IPS-NIHi7 (cell line): ENCODE measurements at regions not wholly inside any gene's neighbourhood (a gene's known extent, or its start where the extent isn't known, plus 50 kb on each side); places are given as distances from the start of the nearest gene placed in this dataset.

ENCODE experiments used
- DNase-seq: peaks from one replicate; pipeline ENCODE4 v3.0.0; 2012; ENCODE audit warnings: mixed read lengths; ENCODE audit errors: extremely low spot score

GRCh38 chr4:28636971-28637370 lies 1776.3 kb downstream of the STIM2 start:
- DNase-seq, result no peak

DNA sequence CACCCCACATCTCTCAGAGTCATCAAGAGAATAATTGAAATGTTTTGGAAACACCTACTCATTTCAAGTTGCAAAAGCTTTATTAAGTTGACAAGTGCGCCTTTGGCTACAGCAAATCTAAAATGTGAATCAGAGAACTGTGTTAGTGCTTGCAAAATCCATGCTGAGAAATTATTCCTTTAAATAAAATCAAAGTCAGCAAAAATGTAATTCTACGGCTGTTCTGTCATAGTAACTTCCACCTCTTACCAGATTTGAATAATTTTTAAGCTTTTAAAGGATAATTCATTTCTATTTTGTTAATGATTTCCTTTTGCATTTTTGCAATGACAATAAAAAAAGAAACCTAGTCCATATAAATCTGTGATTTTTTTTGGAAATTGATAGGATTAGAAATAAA lies 1779.1 kb downstream of the STIM2 start:
- DNase-seq, result no peak

DNA sequence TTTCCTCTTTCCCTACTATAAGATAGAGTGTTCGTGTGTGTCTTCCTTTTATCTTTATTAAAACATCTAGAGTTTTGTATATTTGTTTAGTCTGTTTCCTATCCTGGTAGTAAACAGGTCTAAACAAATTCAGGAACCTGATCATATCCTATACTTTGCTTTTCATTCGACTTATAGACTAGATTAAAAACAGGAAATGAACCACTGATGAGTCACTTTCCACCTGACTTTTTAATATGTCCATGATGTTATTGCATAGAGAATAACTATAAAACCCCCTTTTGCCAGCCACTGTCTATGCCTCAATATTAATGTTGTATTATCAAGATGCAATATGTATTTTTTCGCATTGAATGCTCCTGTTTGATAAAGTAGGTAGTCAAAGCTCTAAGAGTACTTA lies 1794.0 kb downstream of the STIM2 start:
- no peak for DNase-seq

- no peak for DNase-seq
Measured at GRCh38 chr4:28665306-28665705, 1804.7 kb downstream of the STIM2 start.

DNA sequence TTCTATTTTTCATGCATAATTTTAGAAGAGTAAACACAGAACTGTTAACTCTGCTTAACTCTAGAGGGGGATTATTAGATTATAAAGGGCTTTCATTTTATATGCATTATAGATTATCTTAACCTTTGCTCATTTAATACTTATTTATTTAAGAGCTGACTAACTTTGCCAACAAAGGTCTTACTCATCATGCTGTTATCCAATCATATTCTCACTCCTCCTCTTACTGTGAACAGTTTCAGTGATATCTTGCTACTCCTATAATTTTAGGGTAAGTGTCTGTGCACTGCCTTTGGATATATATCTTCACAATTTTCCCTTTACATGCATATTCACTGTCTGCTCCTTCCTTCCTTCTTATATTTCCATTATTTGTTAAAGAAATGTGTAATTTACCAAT lies 1814.9 kb downstream of the STIM2 start:
- no peak for DNase-seq

GRCh38 chr4:28677808-28678207 lies 1817.2 kb downstream of the STIM2 start:
- no peak for DNase-seq

GRCh38 chr4:28682847-28683246 lies 1822.2 kb downstream of the STIM2 start:
- peak; percentile 16 for DNase-seq

GRCh38 chr4:28686618-28687017 lies 1826.0 kb downstream of the STIM2 start:
- peak; percentile 78 for DNase-seq

- DNase-seq, result no peak
Measured at GRCh38 chr4:28690890-28691289, 1830.2 kb downstream of the STIM2 start.

DNA sequence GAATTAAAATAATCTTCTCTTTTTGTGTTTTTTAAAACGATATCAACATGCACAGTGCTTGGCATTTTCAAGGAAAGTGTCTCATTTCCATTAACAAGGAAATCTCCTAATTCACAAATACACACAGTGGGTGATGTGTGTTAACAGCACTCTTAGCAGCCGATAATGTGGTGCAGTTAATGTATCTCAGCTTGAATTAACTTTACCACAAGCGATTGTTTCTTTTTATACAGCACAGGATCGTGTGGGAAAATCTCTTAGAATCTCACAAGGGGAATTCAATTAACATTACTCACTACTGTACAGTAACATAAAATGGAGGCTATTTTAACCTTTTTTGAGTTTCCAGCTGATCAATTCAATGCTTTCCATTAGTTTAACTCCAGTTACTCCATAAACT lies 1841.9 kb downstream of the STIM2 start:
- no peak for DNase-seq

DNA sequence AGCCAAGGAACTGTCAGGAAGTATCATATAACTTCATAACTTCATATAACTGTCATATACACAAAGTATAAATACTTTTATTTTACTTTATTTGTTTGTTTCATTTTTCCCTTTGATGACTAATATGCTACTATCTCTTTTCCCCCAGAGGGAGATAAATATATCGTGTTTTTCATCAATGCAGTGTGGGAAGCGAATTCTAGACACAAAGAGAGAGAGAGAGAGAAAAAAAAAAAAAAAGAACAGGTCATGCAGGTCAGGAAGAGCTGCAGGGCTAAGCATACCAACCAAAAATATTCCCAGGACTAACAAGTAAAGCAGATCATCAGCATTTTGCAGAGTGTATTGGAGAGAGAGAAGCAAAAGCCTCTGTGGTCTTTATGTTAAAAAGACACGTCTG lies 1849.2 kb downstream of the STIM2 start:
- DNase-seq, result no peak

DNA sequence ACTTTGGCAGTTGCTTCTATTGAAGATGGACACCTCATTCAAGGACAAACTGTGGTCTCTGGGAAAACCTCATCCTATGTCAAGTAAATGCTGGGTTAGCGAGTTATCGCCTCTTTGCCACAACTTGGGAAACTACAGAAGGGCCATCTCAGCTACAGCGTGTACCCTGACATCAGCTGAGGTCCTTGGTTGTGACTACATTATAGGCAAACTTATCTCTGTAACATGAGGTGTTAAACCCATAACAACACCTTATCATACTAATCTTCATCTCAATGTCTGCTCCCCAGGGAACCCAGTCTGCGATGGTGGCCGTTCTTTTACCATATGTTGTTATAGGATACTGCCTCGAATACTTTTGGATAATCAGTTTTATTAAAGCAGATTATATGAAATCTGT lies 1862.7 kb downstream of the STIM2 start:
- DNase-seq, result peak; percentile 15

DNA sequence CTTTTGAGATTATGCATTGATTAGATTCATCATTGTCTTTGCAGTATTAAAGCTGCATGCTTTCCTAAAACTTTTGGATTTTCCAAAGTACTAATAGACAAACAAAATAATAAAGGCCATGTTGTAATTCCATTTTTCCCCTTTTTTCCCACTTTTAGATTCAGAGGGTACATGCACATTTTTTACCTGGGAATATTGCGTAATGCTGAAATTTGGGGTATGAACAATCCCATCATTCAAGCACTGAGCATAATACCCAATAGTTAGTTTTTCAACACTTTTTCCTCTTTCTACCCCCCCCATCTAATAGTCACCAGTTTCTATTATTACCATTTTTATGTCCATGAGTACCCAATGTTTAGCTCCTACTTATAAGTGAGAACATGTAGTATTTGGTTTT lies 1863.6 kb downstream of the STIM2 start:
- DNase-seq, result no peak

DNA sequence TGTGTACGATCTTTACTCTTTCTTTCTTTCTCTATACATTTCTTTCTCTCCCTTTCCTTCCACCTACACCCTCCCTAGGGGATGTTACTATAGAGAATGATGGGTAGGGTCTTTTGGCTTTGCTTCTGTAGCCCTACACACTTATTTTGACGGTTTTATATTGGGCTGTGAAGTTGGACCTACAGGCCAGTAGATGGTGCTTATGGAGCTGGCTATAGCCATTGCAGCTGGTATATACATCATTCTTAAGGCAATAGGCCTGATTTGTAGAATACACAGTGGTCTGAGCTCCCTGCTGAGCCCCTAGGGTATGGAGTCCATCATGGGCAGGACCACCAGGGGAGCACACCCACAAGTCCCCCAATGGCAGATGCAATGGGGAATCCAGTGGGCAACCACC lies 1869.7 kb downstream of the STIM2 start:
- no peak for DNase-seq

- DNase-seq, result no peak
Measured at GRCh38 chr4:28744066-28744465, 1883.4 kb downstream of the STIM2 start.

DNA sequence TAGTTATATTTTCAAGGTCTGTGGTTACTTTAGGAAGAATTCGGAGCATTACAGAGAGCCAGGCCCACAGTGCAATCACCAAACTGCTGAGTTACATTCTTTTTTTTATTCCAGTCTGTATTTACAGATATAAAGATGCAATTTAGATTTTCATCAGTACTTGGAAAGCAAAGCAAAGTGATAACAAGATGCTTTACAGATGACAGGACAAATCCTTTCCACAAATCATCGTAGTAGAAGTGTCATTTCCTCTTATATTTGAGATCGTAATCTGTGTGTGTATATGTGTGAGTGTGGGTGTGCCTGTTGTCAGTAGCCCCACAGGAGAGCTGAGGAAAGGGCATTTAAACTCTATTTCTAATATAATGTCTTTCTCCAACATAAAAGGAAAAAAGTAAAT lies 1893.7 kb downstream of the STIM2 start:
- no peak for DNase-seq

GRCh38 chr4:28755081-28755480 lies 1894.4 kb downstream of the STIM2 start:
- DNase-seq, result no peak

- no peak for DNase-seq
Measured at GRCh38 chr4:28759064-28759463, 1898.4 kb downstream of the STIM2 start.

- DNase-seq, result no peak
Measured at GRCh38 chr4:28760003-28760402, 1899.4 kb downstream of the STIM2 start.

- no peak for DNase-seq
Measured at GRCh38 chr4:28772066-28772465, 1911.4 kb downstream of the STIM2 start.

DNA sequence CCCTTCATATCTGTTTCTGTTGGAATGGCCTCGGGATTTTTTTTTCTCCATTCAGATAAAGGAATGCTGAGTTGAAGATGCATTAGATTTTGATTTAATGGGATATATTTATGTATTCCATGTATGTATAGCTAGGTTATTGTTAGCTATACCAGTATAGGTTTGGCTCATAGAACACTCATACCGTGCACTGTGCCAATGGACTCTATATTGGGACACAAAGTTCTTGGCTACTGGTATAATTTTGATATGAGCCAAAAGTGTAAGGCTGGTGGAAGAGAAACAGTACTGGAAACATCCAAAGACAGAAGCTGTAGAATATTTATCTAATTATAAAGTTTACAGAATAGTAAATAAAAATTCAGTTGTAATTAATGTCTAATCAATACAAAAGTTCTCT lies 1912.1 kb downstream of the STIM2 start:
- no peak for DNase-seq

DNA sequence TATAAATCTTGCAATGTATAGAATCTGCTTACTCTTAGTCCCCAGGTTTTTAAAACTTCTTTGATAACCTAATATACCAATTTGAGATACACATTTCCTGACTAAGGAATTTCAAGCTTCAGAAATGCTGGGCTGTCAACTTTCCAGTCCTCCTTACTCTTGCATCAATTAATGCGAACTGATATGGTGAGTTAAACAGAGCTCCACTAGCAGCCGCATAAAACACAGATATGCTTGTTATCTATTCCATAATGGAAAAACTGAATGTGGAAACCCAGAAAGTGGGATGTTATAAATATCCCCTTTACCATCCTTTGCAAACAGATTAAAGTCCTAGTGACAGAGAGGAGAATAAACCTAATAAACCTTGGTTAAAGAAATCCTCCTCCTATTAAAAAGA lies 1913.7 kb downstream of the STIM2 start:
- no peak for DNase-seq

DNA sequence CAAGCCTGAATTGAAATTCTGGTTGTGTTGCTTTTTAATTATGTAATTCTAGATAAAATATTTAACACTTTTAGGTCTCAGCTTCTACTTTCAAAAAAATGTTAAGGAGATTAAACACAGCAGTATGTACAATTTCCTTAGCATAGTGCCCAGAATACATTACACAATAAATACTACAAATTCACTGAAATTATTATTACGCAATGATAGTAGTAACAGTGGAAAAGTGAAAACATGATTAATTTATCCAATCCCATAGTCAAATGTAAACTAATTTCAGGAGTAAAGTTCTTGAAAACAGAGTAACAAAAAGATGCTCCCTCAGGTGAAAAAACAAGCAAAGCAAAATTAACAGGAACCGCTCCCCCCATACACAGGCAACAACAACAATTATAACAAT lies 1915.4 kb downstream of the STIM2 start:
- DNase-seq, result no peak

GRCh38 chr4:28784188-28784587 lies 1923.5 kb downstream of the STIM2 start:
- DNase-seq, result no peak

DNA sequence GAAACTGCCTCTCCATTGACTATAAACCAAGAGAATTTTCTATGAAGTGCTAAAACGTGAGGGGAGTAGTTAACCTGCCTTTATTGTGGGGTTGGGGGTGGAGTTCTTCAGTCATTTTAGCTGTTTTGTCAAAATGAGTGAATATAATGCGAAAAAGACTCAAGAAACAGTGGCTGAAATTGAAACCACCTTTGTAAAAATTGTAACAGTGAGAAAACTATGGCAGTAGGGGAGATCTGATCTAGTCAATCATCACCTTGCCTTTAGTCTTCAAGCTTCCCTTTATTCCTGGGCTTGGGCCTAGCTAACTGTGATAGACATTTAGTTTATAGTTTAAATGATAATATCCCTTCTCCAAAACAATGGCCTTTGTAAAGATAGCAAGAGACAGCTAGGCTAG lies 1927.3 kb downstream of the STIM2 start:
- DNase-seq, result no peak
